Effector CD8-positive, alpha-beta T cell (primary cell): ENCODE measurements at regions not wholly inside any gene's neighbourhood (a gene's known extent, or its start where the extent isn't known, plus 50 kb on each side); places are given as distances from the start of the nearest gene placed in this dataset.

ENCODE experiments used
- DNase-seq: peaks from one replicate; lab custom pipeline; 2025; lab: John Stamatoyannopoulos, UW

GRCh38 chr6:139640448-139640847 is 266.0 kb upstream of the CITED2 start:
- no peak for DNase-seq

DNA sequence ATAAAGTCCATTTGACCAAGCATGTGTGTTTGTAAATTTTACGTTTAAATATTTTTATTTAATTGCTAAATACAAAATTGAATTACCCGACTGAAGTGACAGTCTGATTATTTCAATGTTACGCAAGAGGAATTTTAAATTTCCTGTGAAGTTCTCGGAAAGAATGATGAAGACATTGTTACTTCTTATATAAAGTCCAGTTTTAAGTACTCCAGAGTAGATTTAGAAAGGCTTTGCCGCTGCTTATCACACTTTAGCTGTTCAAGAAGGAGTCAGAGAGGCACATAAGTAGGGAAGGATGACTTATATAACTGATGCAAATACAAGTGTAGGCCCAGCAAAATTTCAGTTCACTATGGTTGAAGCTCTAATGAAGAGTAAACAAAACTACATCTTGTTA is 265.1 kb upstream of the CITED2 start:
- no peak for DNase-seq

DNA sequence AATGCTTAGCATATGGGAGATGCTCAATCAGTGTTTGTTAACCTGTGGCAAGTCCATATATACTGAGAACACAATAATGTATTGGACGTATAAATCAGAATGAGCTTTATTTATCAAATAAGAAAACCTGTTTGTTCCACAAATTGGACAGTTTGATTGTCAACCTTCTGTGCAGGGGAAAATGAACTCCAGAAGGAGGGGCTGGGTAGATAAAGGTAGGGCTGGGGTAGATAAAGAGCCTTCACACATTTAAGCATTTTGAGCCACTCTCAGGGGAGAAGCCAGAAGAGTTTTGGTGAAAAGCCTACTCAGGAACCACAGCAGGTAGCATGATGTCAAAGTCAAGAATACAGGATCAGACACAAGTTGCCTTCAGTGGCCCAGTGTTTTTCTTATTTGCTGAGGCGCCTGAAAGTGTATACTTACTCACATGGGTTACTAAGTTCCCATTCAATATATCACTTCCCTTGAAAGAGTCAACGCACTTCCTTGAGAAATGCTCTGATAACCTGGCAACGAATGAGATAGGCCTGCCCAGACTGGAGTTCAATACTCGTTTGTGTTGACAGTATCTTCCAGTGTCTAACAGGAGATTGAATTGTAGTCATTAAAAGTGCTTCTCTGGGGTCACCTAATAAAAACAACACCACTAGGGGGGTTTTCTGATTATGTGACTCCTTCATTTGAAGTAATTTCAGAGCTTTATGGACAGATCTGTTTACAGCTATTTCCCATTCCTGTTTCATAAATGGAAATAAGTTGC is 263.9 kb upstream of the CITED2 start:
- no peak for DNase-seq

DNA sequence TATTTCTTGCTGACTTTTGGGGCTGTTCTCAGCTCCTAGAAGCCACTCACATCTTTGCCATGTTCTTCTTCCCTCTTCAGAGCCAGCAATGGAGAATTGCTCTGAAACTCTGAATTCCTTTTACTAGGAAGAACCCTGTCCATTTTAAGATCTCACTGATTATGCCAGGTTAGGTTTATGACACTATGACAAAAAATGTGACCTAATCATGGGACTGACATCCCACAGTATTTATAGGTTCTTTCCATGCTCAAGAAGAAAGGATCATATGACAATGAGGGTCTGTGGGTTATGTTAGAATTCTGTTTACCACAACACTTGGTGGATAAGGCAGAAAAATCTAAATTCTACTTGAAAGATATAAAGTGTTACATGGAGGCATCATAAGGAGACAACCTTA is 263.3 kb upstream of the CITED2 start:
- DNase-seq, result no peak

- DNase-seq, result no peak
These were observed 261.9 kb upstream of the CITED2 start for GRCh38 chr6:139636391-139636790.

- no peak for DNase-seq
These were observed 261.1 kb upstream of the CITED2 start for GRCh38 chr6:139635401-139636130.

DNA sequence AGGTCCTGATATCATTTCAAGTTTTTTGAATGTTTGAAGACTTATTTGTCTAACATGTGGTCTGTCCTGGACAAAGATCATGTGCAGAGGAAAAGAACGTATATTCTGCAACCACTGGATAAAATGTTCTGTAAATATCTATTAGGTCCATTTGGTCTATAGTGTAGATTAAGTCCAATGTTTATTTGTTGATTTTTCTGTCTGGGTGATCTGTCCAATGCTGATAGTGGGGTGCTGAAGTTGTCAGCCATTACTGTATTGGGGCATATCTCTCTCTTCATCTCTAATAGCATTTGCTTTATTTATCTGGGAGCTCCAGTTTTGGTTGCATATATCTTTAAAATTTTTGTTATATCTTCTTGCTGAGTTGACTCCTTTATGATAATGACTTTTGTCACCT is 258.4 kb upstream of the CITED2 start:
- no peak for DNase-seq

GRCh38 chr6:139628270-139628669 is 253.8 kb upstream of the CITED2 start:
- no peak for DNase-seq

DNA sequence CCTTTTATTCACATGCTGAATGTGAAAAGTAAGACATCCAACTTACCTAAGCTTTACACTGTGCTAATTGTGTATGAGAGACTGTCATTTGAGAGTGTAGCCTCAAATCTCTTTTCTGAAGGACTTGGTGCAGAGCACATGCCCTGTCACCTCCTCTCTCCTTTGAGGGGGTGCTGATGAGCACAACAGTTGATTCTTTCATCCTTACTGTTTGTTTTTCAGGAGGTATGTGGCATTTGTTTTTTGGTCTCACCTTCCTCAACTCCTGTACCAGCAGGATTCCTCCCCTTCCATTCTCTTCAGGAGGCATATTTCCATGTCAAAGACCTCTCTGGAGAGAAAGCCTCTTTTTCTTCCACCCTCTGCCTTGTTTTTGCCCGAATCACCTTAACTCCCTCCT is 252.6 kb upstream of the CITED2 start:
- no peak for DNase-seq

- DNase-seq, result no peak
These were observed 251.8 kb upstream of the CITED2 start for GRCh38 chr6:139625998-139626975.

- DNase-seq, result no peak
These were observed 250.9 kb upstream of the CITED2 start for GRCh38 chr6:139625081-139625939.

DNA sequence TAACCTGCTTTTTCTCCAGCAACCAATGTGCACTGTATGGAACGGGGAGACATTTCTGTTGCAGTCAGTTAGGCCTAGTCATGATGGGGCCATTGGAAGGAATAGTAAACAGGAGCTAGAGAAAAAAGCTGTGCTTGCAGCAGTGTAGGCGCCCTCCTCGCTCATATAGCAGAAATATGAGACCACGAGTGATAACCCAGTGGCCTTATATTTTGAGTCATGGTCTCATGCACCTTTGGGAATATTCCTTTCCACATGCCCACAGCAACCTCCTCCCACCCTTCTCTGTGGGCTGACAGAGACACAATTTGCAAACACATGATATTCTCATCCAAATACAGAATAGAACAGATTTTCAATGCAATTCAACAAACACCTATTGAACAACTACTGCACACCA is 248.9 kb upstream of the CITED2 start:
- no peak for DNase-seq

- no peak for DNase-seq
These were observed 239.0 kb upstream of the CITED2 start for GRCh38 chr6:139613496-139613895.

GRCh38 chr6:139612135-139612465 is 237.7 kb upstream of the CITED2 start:
- DNase-seq, result no peak

- no peak for DNase-seq
These were observed 237.1 kb upstream of the CITED2 start for GRCh38 chr6:139611327-139612134.

DNA sequence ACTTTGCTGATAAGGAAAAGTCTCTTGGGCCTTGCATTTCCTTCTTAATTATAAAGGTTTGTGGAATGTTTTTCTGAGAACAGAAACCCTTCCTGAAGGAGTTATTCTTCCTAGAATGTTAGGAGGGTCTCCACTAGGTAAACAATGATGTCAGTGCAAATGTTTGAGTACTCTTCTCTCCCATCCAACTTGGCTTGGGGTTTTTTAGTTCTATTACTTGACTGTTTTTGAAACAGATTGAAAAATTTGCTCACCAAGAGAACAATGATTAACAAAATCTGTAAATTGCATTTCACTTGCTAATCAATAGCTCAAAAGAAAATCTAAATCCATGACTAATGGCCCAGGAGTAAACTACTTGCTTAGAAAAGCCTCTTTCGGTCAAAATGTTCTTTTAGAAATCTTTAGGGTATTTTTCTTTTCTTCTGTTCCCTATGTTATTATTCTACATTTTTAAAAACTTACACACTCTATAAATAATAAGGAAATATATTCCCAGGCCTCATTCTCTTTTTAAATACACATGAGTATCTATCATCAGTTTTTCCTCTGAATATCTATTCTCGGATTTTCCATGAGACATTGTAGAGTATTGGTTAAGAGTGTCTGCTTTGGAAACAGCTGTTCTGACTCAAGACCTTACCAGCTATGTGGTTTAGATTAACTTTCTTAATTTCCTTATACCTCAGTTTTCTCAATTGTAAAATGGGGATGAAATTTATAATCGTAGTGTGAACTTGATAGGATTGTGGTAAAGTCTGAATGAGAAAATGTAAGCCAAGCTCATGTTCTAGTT is 234.2 kb upstream of the CITED2 start:
- DNase-seq, result no peak

- DNase-seq, result no peak
These were observed 230.9 kb upstream of the CITED2 start for GRCh38 chr6:139605350-139605749.

GRCh38 chr6:139603581-139603980 is 229.1 kb upstream of the CITED2 start:
- no peak for DNase-seq

- DNase-seq, result no peak
These were observed 228.1 kb upstream of the CITED2 start for GRCh38 chr6:139602577-139602976.
